GM10266 (cell line): ENCODE measurements at regions not wholly inside any gene's neighbourhood (a gene's known extent, or its start where the extent isn't known, plus 50 kb on each side); places are given as distances from the start of the nearest gene placed in this dataset.

Experiments
- DNase-seq: peaks from one replicate; pipeline ENCODE4 v3.0.0; 2012; ENCODE audit errors: extremely low spot score
- TF ChIP-seq, protein P1 (sequence below): IDR thresholded peaks from 2 replicates; pipeline ENCODE4 v1.5.1; 2012; ENCODE audit warnings: mild to moderate bottlenecking, low read depth; ENCODE audit not compliant: control insufficient read depth, insufficient read depth; ENCODE audit errors: missing control alignments

DNA sequence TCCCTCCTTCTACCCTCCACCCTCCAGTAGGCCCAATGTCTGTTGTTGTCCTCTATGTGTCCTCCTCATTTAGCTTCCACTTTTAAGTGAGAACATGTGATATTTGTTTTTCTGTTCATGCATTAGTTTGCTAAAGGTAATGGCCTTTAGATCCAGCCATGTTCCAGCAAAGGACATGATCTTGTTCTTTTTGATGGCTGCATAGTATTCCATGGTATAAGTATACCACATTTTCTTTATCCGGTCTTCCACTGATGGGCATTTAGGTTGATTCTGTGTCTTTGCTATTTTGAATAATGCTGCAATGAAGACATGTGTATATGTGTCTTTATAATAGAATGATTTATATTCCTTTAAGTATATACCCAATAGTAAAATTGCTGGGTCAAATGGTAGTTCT lies 232.5 kb upstream of the PRR16 start:
- TF ChIP-seq, protein P1, sequence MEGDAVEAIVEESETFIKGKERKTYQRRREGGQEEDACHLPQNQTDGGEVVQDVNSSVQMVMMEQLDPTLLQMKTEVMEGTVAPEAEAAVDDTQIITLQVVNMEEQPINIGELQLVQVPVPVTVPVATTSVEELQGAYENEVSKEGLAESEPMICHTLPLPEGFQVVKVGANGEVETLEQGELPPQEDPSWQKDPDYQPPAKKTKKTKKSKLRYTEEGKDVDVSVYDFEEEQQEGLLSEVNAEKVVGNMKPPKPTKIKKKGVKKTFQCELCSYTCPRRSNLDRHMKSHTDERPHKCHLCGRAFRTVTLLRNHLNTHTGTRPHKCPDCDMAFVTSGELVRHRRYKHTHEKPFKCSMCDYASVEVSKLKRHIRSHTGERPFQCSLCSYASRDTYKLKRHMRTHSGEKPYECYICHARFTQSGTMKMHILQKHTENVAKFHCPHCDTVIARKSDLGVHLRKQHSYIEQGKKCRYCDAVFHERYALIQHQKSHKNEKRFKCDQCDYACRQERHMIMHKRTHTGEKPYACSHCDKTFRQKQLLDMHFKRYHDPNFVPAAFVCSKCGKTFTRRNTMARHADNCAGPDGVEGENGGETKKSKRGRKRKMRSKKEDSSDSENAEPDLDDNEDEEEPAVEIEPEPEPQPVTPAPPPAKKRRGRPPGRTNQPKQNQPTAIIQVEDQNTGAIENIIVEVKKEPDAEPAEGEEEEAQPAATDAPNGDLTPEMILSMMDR = no peak
- DNase-seq = no peak

DNA sequence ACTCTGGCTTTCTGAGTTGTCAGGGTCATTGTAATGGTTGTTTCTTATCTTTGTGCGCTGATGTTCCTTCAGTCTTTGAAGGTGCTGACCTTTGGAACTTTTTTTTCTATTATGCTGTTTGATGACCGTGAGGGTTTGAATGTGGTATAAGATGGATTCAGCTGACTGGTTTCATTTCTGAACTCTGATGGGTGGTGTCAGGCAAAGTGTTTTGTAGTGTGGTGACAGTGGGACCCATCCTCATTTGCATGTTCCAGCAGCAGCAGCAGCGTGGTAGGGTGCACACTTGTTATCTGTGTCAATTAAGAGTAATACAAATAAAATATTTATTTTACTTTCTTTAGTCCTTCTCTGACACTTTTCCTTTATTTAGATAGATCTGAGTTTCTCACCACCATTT lies 227.7 kb upstream of the PRR16 start:
- TF ChIP-seq, protein P1 = no peak

DNA sequence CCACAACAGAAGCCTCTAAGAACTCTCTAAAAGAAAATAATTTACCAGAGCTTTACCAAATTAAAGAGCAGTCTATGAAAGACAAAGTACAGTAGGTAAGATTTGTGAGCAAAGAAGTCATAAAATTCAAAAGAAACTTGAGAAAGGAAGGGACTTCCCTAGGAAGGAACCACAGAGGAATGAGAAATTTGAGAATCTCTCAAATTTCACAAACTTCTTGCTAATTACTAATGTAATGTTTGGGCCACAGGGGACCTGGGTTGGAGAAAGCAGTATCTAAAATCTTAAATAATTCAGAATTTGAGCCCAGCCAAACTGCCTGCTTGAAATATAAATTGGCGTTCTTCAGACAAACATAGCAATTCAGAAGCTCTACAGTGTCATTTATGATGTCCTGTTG lies 225.0 kb upstream of the PRR16 start:
- TF ChIP-seq, protein P1 = no peak
- no peak for DNase-seq

More for the DNA sequence above, 227.7 kb upstream of the PRR16 start:
- no peak for DNase-seq

DNA sequence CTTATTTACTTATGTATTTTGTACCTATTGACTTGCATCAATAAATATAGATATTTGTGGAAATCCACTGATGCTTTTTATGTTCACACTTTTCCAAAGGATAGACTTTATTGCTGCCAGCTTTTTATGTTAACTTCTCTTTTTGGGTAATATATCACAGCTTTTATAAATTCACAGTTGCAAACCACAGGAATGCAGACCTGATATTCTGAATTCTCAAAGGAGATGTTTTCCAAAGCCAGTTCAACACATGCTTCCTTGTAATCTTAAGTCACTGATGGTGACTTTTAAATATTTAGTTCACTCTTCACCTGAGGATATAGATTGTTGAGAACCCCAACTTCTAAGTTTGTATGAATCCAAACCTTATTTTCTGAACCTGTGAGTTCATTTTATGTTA lies 223.4 kb upstream of the PRR16 start:
- TF ChIP-seq, protein P1 = no peak
- no peak for DNase-seq

DNA sequence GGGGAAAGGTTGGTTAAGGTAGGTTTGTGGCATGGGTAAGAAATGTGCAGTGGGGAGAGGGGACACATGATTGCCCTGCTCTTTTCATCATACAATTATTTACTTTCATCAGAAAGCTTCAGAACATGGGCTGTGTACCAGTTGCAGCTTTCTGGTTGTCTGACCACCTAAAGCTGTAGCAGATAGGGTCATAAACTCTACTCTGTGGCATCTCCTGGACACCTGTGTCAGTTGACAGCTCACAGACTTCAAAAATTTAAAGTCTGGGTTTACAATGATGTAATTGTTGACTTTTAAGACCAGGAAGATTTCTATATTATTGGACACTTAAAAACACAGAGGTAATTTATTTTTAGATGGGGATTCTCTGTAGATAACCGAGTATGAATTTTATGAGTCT lies 222.7 kb upstream of the PRR16 start:
- TF ChIP-seq, protein P1 = no peak
- DNase-seq = peak; percentile 2

DNA sequence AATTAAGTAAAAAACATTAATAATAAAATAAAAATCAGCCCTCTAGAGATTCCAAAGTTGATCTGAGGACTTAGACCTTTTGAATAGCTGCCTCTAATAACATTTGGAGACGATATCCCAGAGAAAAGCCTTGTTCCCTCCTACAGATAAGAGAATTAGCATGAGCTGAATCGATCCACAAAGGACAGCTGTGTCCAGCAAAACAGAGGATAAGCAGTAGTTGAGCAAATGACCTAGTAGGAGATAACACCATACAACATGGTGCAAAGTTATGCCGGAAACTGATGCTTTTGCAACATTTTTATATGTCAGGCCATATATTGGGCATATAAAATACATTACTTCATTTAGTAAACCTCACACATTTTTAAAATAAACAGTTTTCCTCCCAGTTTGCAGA lies 212.2 kb upstream of the PRR16 start:
- DNase-seq = no peak
- TF ChIP-seq, protein P1 = no peak

DNA sequence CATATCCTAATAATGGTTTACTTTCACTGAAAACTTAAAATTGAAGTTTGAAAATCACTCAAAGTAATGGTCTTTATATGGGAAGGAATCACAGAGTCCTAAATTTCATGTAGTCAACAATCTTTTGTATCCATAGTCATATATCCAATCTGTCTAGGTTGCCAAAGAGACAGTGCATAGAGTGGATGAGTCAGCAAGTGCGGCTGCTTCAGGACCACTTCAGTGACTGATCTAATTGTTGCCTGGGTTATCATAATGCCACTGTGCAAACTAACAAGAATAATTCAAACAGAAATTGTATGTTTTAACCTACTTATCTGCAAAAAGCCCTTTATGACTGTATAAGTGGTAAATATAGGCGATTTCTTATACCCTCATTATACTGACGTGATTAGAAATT lies 211.3 kb upstream of the PRR16 start:
- DNase-seq = no peak
- TF ChIP-seq, protein P1 = no peak
